SU-DHL-6 (cell line): ENCODE measurements at regions not wholly inside any gene's neighbourhood (a gene's known extent, or its start where the extent isn't known, plus 50 kb on each side); places are given as distances from the start of the nearest gene placed in this dataset.

Experiments
- CTCF ChIP-seq: fragments of 200-600 bp; sonication (generic); IDR thresholded peaks from one replicate; pipeline ENCODE4 v1.5.1; 2017; ENCODE audit warnings: antibody characterized with exemption, mild to moderate bottlenecking, low read length, moderate library complexity; ENCODE audit not compliant: insufficient read depth, poor library complexity, severe bottlenecking
- EZH2phosphoT487 ChIP-seq: fragments of 200-600 bp; sonication (generic), shearing (Covaris generic); conservative IDR thresholded peaks from 2 replicates; pipeline ENCODE4 v1.6.1; 2018; ENCODE audit warnings: mild to moderate bottlenecking, antibody characterized with exemption, low read length, moderate library complexity, mixed read lengths

DNA sequence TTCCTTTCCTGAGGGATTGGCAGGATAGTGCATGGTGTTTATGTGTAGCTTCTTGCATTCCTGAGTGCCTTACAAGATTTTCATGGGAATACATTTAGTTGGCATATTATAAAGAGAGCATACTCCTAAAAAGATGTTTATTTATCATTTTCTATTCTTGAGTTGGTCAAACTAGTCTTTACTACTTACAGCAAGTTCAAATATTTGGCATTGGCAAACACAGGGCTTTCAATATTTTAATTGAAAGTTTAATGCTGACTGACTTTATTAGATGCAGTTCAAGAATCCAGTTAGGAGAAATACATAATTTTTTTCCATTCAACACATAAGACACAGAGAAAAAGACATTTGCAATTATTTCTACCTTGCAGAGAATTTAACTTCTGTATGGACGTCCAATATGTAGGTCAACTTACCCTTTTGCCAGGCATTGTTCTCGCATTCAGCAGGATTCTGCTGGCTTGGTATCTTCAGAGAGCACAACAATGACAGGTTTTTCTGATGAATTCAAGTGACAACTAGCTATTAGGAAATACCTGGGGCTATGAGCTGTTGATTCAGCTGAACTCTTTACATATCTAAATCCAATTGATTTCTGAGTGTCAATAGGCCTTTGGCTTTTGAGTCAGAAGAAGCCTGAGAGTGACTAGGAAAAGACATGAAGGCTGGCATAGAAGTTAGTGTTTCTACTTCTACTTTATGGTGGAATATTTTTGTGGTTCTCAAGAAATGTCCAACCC lies 129.6 kb downstream of the LURAP1L start:
- no peak for TF ChIP-seq CTCF
- TF ChIP-seq EZH2phosphoT487: no peak
